ENCODE measurements at regions not wholly inside any gene's neighbourhood (a gene's known extent, or its start where the extent isn't known, plus 50 kb on each side); places are given as distances from the start of the nearest gene placed in this dataset.

- TF ChIP-seq, protein P1, sequence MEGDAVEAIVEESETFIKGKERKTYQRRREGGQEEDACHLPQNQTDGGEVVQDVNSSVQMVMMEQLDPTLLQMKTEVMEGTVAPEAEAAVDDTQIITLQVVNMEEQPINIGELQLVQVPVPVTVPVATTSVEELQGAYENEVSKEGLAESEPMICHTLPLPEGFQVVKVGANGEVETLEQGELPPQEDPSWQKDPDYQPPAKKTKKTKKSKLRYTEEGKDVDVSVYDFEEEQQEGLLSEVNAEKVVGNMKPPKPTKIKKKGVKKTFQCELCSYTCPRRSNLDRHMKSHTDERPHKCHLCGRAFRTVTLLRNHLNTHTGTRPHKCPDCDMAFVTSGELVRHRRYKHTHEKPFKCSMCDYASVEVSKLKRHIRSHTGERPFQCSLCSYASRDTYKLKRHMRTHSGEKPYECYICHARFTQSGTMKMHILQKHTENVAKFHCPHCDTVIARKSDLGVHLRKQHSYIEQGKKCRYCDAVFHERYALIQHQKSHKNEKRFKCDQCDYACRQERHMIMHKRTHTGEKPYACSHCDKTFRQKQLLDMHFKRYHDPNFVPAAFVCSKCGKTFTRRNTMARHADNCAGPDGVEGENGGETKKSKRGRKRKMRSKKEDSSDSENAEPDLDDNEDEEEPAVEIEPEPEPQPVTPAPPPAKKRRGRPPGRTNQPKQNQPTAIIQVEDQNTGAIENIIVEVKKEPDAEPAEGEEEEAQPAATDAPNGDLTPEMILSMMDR (IDR thresholded peaks at IDR 0.05): no peak
- no peak for TF ChIP-seq POLR2A (IDR thresholded peaks at IDR 0.05)
- TF ChIP-seq POLR2AphosphoS5 (IDR thresholded peaks at IDR 0.05): no peak
- TF ChIP-seq EP300 (IDR thresholded peaks at IDR 0.05): no peak
Observed at GRCh38 chr18:77522051-77522675, 272.5 kb downstream of the GALR1 start.
